ENCODE measurements at regions not wholly inside any gene's neighbourhood (a gene's known extent, or its start where the extent isn't known, plus 50 kb on each side); places are given as distances from the start of the nearest gene placed in this dataset.
"Not testable (repeated sequence)": the region's sequence is repeated elsewhere in the genome, so short reads cannot be mapped to it uniquely, and the experiment has no call there.

DNA sequence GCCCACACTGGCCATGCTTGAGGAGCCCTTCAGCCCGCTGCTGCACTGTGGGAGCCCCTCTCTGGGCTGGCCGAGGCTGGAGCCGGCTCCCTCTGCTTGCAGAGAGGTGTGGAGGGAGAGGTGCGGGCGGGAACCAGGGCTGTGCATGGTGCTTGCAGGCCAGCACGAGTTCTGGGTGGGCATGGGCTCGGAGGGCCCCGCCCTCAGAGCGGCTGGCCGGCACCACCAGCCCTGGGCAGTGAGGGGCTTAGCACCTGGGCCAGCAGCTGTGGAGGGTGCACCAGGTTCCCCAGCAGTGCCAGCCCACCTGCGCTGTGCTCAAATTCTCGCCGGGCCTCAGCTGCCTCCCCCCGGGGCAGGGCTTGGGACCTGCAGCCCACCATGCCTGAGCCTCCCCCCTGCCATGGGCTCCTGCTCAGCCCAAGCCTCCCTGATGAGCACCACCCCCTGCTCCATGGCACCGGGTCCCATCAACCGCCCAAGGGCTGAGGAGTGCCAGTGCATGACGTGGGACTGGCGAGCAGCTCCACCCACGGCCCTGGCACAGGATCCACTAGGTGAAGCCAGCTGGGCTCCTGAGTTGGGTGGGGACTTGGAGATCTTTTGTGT lies 665.9 kb upstream of the ZNF385D start:
- TF ChIP-seq EZH2 (IDR thresholded peaks at IDR 0.05); POLR2AphosphoS5 (IDR thresholded peaks at IDR 0.05; ENCODE audit: borderline replicate concordance, low read depth, low read length): not testable (repeated sequence)

All from SK-N-MC (cell line).